HG03095 (cell line): ENCODE measurements at regions not wholly inside any gene's neighbourhood (a gene's known extent, or its start where the extent isn't known, plus 50 kb on each side); places are given as distances from the start of the nearest gene placed in this dataset.

ENCODE experiments used
- ATAC-seq: cut with Tn5 transposase; IDR thresholded peaks from one replicate; pipeline ENCODE4 v1.9.1; 2021; ENCODE audit warnings: moderate library complexity; ENCODE audit not compliant: unreplicated experiment

- ATAC-seq: no peak
Measured at GRCh38 chr1:221099747-221100595, 220.7 kb downstream of the HLX start.

DNA sequence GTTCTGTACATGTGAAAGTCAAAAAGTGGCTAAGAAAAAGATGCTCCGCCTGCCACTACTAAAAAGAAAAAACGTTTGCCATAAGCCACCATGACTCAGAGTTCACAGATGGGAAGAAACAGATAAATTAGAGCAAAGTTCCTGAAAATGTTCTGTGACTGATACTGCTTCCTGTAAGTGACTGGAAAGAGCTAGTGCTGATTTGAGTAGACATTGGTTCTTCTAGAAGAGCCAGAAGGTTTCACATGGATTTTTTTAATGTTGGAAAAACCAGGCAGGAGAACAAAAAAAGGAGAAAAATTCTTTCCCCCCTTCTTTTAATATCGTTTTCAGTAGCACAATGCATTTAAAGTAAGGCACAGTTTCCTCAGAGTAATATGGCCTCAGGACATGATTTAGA is 221.4 kb downstream of the HLX start:
- ATAC-seq: no peak

DNA sequence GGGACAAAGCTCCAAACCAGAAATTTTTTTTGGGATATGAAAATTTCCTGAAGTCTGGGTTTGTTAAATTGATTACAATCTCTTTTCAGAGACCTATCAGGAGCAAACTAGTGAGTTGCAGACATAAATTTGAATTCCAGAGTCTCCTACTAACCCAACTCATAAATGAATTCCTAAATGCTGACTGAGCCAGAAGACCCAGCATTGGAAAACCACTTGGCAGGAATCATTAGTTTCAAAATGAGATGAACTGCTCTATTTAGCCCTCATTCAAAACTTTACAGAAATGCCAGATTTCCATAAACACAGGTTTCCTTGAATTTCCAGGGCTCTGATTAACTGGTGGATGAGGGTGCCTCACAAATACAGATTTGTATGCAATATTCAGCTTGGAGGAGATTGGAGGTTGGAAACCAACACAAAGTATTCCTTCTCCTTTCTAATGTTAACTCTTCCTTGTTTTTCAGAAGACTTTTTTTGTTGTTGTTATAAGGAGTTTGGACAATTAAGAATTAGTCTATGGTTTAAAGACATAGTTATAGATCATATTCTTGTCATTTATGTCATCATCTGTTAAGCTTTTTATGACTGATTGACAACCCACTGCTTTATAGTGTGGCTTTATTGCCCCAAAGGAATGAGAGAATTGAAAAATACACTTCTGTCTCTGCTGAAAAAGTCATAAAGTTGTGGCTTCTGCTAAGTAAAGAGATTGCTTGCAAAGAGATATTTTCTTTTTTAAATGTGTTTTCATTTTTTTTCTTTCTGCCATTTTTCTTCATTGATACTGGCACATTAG is 222.8 kb downstream of the HLX start:
- no peak for ATAC-seq

DNA sequence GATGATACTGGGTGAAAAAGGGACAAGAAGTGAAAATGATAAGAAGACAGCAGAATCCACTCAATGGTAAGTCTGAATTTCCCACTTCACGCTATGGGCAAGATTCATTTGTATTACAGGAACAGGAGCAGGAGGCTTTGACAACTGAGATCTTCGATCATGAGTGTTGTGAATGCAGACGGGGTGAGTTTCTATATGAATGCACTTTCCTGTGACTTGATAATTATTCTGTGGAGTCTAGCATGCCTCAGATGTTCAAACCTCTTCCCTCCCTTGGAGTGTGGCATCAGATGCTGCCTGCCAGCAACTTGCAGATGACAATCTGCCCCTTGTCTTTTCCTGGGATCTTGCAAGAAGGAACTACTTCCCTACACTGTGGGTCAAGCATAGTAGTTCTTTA is 225.4 kb downstream of the HLX start:
- no peak for ATAC-seq

DNA sequence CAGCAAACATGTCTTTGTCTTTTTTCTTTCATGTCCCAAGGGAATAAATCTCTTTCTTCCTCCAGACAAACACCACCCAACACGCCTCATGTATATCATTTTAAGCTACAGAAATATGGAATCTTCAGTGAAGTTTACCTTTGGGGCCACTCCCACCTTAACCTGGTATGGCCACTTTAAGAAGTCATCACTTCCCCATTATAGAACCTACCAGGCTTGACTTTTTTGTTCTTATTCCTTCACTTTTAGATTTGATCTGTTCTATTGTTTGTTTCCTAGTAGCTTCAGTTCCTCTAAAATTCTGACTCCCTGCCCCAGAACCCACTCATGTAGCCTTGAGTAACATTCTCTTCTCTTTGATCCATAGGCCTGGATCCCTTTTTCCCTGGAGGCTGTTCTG is 226.3 kb downstream of the HLX start:
- no peak for ATAC-seq

GRCh38 chr1:221106616-221107015 is 227.4 kb downstream of the HLX start:
- ATAC-seq: no peak

GRCh38 chr1:221109930-221110329 is 230.7 kb downstream of the HLX start:
- no peak for ATAC-seq

GRCh38 chr1:221117133-221117532 is 237.9 kb downstream of the HLX start:
- no peak for ATAC-seq

DNA sequence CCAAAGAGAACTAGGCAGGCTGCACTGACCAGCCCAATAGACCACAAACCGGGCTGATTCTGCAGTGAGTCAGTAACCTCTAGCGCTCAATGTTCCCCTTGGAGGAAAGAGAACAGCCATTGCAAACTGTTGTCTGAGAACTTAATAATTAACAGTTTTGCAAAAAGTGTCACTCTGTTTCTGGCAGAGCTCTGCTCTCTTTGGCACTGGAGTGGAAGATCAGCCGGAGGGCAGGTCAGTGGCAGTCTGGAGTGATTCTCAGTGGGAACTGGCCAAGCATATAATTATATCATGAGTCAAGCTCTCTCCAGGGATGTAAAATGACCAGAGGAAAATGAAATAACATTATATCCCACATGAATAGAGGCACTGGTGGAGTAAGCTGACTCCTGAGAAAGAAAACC is 238.3 kb downstream of the HLX start:
- no peak for ATAC-seq

DNA sequence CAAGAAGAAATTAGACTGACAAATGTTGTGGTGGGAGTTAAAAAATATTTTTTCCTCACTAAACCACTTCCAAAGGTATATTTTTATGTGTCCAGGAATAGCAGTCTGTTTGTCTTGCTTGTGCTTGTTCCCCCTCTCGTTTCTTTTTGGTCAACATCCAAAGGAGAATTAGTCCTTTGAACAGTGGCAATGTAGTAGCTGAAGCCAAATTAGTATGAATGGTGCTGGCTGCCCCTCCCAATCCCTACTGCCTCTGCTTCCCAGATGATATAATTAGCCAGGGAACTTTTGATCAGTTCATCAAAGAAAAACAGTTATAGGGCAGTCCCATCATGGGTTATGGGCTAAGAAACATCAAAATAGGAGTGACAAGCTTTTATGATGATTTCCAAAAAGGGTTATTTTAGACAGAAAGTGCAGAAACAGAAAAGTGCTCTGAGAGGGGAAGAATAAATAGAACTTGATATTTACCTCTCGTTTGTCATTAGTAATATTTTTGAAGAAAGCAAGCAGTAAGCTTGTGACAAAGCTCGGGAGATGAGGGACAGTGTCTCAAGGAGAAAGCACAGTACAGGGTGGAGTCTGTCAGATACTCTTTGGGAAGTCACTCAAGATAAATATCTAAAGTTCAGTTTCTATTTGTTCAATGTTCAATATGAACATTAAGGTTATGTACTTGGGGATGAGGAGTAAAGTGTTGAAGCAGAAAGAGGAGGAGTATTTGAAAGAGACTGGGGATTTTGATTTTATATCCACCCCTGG is 239.1 kb downstream of the HLX start:
- ATAC-seq: no peak

DNA sequence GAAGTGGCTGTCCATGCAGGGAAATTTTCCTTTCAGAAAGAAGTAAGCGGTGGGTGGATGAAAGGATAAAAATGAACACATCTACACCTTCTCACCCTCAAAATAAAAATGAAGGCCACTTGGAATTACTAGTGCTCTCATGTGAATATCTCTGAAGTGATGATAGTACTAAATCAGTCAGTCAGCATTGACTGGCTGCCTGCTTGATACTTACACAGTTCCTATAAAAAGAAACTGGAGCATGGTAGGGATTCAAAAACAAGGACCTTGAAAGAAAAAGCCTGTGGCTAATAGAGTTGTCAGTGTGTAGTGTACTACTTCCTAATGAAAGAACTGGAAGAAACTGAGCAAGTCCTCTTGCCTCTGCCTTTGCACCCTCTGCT is 239.7 kb downstream of the HLX start:
- ATAC-seq: no peak

GRCh38 chr1:221122501-221122900 is 243.3 kb downstream of the HLX start:
- no peak for ATAC-seq

DNA sequence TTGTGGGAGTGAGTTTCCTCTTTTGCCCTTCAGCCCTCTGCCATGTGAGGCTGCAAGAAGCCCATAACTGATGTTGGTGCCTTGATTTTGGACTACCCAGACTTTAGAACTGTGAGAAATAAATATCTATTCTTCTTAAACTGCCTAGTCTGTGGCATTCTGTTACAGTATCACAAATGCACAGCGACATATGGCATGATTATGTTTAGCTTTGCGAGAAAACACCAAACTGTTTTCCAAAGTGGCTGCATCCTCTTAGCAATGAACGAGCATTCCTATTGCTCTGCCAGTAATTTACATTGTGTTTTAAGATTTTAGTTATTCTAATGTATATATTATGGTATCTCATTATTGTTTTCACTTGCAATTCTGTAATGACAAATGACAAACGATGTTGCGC is 246.7 kb downstream of the HLX start:
- no peak for ATAC-seq

- ATAC-seq: no peak
Measured at GRCh38 chr1:221137666-221138065, 258.4 kb downstream of the HLX start.

- ATAC-seq: no peak
Measured at GRCh38 chr1:221138516-221138915, 259.3 kb downstream of the HLX start.

DNA sequence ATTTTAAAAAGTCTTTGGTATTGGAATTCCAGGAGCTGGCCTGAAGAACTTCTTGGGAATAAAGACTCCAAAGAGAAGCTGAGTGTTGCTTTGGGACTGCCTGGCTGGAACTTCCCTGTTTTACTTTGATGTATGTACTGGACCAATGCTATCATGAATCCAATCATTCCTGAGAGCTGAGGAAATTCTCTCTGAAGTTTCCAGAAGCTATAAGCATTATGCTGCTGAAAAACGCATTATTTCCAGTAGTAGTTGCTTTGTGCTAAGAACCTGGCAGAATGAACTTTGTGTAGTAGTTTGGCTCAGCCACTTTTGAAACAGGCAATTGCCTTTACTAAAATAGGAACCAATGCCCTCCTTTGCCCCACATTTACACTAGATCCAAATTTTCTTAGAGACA is 260.7 kb downstream of the HLX start:
- ATAC-seq: no peak

DNA sequence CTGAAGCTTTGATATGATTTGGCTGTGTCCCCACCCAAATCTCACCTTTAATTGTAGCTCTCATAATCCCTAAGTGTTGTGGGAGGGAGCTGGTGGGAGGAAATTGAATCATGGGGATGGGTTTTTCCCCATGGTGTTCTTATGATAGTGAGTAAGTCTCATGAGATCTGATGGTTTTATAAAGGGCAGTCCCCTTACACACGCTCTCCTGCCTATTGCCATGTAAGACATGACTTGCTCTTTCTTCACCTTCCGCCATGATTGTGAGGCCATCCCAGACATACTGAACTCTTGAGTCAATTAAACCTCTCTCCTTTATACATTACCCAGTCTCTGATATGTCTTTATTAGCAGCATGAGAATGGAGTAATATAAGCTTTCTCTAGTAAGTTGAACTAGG is 261.9 kb downstream of the HLX start:
- ATAC-seq: no peak

DNA sequence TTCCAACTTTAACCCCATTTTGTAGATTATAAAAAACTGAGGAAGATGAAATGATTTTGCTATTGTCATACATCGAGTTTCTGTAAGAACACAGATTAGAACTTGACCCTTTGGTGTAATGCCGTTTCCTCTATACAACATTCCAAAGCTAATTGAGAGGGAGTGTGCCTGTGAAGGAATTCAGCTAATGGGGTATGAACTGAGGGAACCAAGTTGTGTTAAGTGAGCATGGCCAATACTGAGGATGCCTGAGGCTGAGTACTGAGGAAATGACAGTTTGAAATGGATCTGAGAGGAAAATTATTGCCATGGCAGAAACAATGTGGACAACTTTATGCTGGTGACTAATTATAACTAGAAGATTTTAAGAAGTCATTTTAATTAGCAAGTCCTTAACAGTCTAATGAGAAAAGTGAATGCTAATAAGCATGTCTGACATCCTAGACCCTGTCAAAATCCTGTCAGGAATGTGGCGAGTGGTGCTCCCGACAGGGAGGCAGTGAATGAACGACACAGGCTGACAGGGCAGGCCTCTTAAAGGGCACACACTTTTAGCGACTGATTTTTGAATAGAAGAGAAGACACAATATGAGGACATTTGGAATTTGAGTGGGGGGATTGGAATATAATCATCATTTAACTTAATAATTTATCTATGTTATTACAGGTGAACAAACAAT is 262.5 kb downstream of the HLX start:
- no peak for ATAC-seq

DNA sequence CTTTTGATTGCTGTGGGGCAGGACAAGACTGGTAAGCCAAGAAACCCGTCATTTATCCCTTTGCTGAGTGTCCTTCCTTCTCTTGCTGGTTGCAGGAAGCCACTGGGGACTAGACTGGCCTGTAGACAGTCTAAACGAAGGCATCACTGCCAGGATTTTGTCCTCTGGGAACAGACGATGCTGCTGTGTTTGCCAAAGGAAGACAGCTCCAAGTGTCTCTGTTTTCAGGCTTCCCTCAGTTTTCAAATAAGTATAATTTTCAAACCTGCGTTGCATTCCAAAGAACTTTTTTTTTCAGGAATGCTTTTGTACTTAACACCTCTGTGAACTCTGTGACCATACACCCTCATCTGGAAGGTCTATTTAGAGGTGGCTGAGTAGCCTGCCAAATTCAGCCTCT is 269.4 kb downstream of the HLX start:
- ATAC-seq: no peak

- ATAC-seq: no peak
Measured at GRCh38 chr1:221149111-221149510, 269.9 kb downstream of the HLX start.

DNA sequence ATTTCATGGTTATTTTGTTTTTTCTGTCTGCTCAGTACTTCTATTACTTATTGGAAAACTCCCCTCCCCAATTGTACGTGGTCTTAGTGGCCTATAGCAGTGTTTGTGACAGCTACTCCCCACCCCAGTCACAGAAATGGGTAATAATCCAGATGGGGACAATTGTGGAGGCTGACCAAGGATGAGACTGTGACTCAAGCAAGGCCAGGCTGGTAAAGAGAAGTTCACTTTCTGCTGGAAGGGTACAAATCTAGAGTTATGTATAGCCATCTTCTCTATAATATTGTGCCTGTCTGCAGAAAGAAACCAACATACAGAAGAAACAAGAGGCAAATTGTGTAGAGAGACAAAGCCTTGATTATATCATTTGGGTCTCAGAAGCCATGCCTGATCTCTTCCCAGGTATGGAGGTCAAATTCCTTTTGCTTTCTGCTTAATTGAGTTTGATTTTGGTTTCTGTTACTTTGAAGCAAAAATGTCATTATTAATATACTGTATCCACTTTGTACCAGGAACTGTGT is 270.4 kb downstream of the HLX start:
- no peak for ATAC-seq
